ENCODE measurements at regions not wholly inside any gene's neighbourhood (a gene's known extent, or its start where the extent isn't known, plus 50 kb on each side); places are given as distances from the start of the nearest gene placed in this dataset.
"Not testable (repeated sequence)": the region's sequence is repeated elsewhere in the genome, so short reads cannot be mapped to it uniquely, and the experiment has no call there.

- no peak overlapping the region for H3K4me3 ChIP-seq (ENCODE audit: low read length)
- H3K9ac ChIP-seq (ENCODE audit: low read depth, low read length), result no peak overlapping the region
Measured at GRCh38 chr10:70981171-70981836, 92.9 kb upstream of the PCBD1 start.

GRCh38 chr10:70981936-70982335 is 93.6 kb upstream of the PCBD1 start:
- H3K9ac ChIP-seq (ENCODE audit: low read depth, low read length), result no peak overlapping the region
- no peaks in the 10 kb centered on the region for H3K9me3 ChIP-seq (ENCODE audit: insufficient read depth, low read depth, low read length)
- H3K27ac ChIP-seq (ENCODE audit: low read length), result no peak overlapping the region
- no peaks in the 10 kb centered on the region for H3K36me3 ChIP-seq (ENCODE audit: insufficient read depth, low read depth, low read length)
- no peaks in the 10 kb centered on the region for H3K27me3 ChIP-seq (ENCODE audit: insufficient read depth, low read length)
- no peak overlapping the region for H3K4me3 ChIP-seq (ENCODE audit: low read length)
- no peaks in the 10 kb centered on the region for H3K4me1 ChIP-seq (ENCODE audit: insufficient read depth, low read length)

More at GRCh38 chr10:70981171-70981836, 92.9 kb upstream of the PCBD1 start:
- H3K36me3 ChIP-seq (ENCODE audit: insufficient read depth, low read depth, low read length), result no peaks in the 10 kb centered on the region
- no peak overlapping the region for H3K27ac ChIP-seq (ENCODE audit: low read length)
- no peaks in the 10 kb centered on the region for H3K4me1 ChIP-seq (ENCODE audit: insufficient read depth, low read length)
- H3K9me3 ChIP-seq (ENCODE audit: insufficient read depth, low read depth, low read length), result no peaks in the 10 kb centered on the region
- H3K27me3 ChIP-seq (ENCODE audit: insufficient read depth, low read length), result no peaks in the 10 kb centered on the region

GRCh38 chr10:70982443-70982842 is 94.1 kb upstream of the PCBD1 start:
- Histone ChIP-seq H3K4me1 (ENCODE audit: insufficient read depth, low read length) (no peaks in the 10 kb centered on the region), H3K27me3 (ENCODE audit: insufficient read depth, low read length) (no peaks in the 10 kb centered on the region), H3K36me3 (ENCODE audit: insufficient read depth, low read depth, low read length) (no peaks in the 10 kb centered on the region), H3K9ac (ENCODE audit: low read depth, low read length) (no peak overlapping the region), H3K27ac (ENCODE audit: low read length) (no peak overlapping the region), H3K4me3 (ENCODE audit: low read length) (no peak overlapping the region), H3K9me3 (ENCODE audit: insufficient read depth, low read depth, low read length) (no peaks in the 10 kb centered on the region)

GRCh38 chr10:70984986-70985722 is 96.8 kb upstream of the PCBD1 start:
- Histone ChIP-seq H3K27ac (ENCODE audit: low read length) (no peak overlapping the region), H3K27me3 (ENCODE audit: insufficient read depth, low read length) (no peaks in the 10 kb centered on the region), H3K36me3 (ENCODE audit: insufficient read depth, low read depth, low read length) (no peaks in the 10 kb centered on the region), H3K9me3 (ENCODE audit: insufficient read depth, low read depth, low read length) (no peaks in the 10 kb centered on the region), H3K9ac (ENCODE audit: low read depth, low read length) (no peak overlapping the region), H3K4me1 (ENCODE audit: insufficient read depth, low read length) (no peaks in the 10 kb centered on the region), H3K4me3 (ENCODE audit: low read length) (no peak overlapping the region)

GRCh38 chr10:70985824-70986622 is 97.7 kb upstream of the PCBD1 start:
- H3K36me3 ChIP-seq (ENCODE audit: insufficient read depth, low read depth, low read length), result no peaks in the 10 kb centered on the region
- no peak overlapping the region for H3K27ac ChIP-seq (ENCODE audit: low read length)
- no peak overlapping the region for H3K9ac ChIP-seq (ENCODE audit: low read depth, low read length)
- no peak overlapping the region for H3K4me3 ChIP-seq (ENCODE audit: low read length)
- H3K27me3 ChIP-seq (ENCODE audit: insufficient read depth, low read length), result no peaks in the 10 kb centered on the region
- H3K9me3 ChIP-seq (ENCODE audit: insufficient read depth, low read depth, low read length), result no peaks in the 10 kb centered on the region
- H3K4me1 ChIP-seq (ENCODE audit: insufficient read depth, low read length), result no peaks in the 10 kb centered on the region

- no peak overlapping the region for H3K9ac ChIP-seq (ENCODE audit: low read depth, low read length)
- H3K9me3 ChIP-seq (ENCODE audit: insufficient read depth, low read depth, low read length), result no peaks in the 10 kb centered on the region
- no peak overlapping the region for H3K27ac ChIP-seq (ENCODE audit: low read length)
- no peaks in the 10 kb centered on the region for H3K36me3 ChIP-seq (ENCODE audit: insufficient read depth, low read depth, low read length)
- no peak overlapping the region for H3K4me3 ChIP-seq (ENCODE audit: low read length)
- no peaks in the 10 kb centered on the region for H3K4me1 ChIP-seq (ENCODE audit: insufficient read depth, low read length)
- no peaks in the 10 kb centered on the region for H3K27me3 ChIP-seq (ENCODE audit: insufficient read depth, low read length)
Measured at GRCh38 chr10:70986623-70986950, 98.2 kb upstream of the PCBD1 start.

GRCh38 chr10:70987396-70988130 is 99.2 kb upstream of the PCBD1 start:
- no peak overlapping the region for H3K27ac ChIP-seq (ENCODE audit: low read length)
- no peak overlapping the region for H3K4me3 ChIP-seq (ENCODE audit: low read length)
- no peaks in the 10 kb centered on the region for H3K27me3 ChIP-seq (ENCODE audit: insufficient read depth, low read length)
- no peaks in the 10 kb centered on the region for H3K9me3 ChIP-seq (ENCODE audit: insufficient read depth, low read depth, low read length)
- no peak overlapping the region for H3K9ac ChIP-seq (ENCODE audit: low read depth, low read length)
- no peaks in the 10 kb centered on the region for H3K36me3 ChIP-seq (ENCODE audit: insufficient read depth, low read depth, low read length)
- no peaks in the 10 kb centered on the region for H3K4me1 ChIP-seq (ENCODE audit: insufficient read depth, low read length)

GRCh38 chr10:70990156-70990555 is 101.8 kb upstream of the PCBD1 start:
- H3K9me3 ChIP-seq (ENCODE audit: insufficient read depth, low read depth, low read length); H3K9ac ChIP-seq (ENCODE audit: low read depth, low read length); H3K27me3 ChIP-seq (ENCODE audit: insufficient read depth, low read length); H3K27ac ChIP-seq (ENCODE audit: low read length); H3K4me3 ChIP-seq (ENCODE audit: low read length); H3K36me3 ChIP-seq (ENCODE audit: insufficient read depth, low read depth, low read length); H3K4me1 ChIP-seq (ENCODE audit: insufficient read depth, low read length): not testable (repeated sequence)

- Histone ChIP-seq H3K36me3 (ENCODE audit: insufficient read depth, low read depth, low read length) (no peaks in the 10 kb centered on the region), H3K9me3 (ENCODE audit: insufficient read depth, low read depth, low read length) (no peaks in the 10 kb centered on the region), H3K27me3 (ENCODE audit: insufficient read depth, low read length) (no peaks in the 10 kb centered on the region), H3K4me3 (ENCODE audit: low read length) (no peak overlapping the region), H3K9ac (ENCODE audit: low read depth, low read length) (no peak overlapping the region), H3K27ac (ENCODE audit: low read length) (no peak overlapping the region), H3K4me1 (ENCODE audit: insufficient read depth, low read length) (no peaks in the 10 kb centered on the region)
Measured at GRCh38 chr10:70990681-70991080, 102.3 kb upstream of the PCBD1 start.

- Histone ChIP-seq H3K4me1 (ENCODE audit: insufficient read depth, low read length) (no peaks in the 10 kb centered on the region), H3K36me3 (ENCODE audit: insufficient read depth, low read depth, low read length) (no peaks in the 10 kb centered on the region), H3K4me3 (ENCODE audit: low read length) (no peak overlapping the region), H3K9ac (ENCODE audit: low read depth, low read length) (no peak overlapping the region), H3K27ac (ENCODE audit: low read length) (no peak overlapping the region), H3K27me3 (ENCODE audit: insufficient read depth, low read length) (no peaks in the 10 kb centered on the region), H3K9me3 (ENCODE audit: insufficient read depth, low read depth, low read length) (no peaks in the 10 kb centered on the region)
Measured at GRCh38 chr10:70991140-70992124, 103.1 kb upstream of the PCBD1 start.

- no peak overlapping the region for H3K27ac ChIP-seq (ENCODE audit: low read length)
- no peaks in the 10 kb centered on the region for H3K36me3 ChIP-seq (ENCODE audit: insufficient read depth, low read depth, low read length)
- no peak overlapping the region for H3K9ac ChIP-seq (ENCODE audit: low read depth, low read length)
- no peaks in the 10 kb centered on the region for H3K27me3 ChIP-seq (ENCODE audit: insufficient read depth, low read length)
- H3K9me3 ChIP-seq (ENCODE audit: insufficient read depth, low read depth, low read length), result no peaks in the 10 kb centered on the region
- H3K4me3 ChIP-seq (ENCODE audit: low read length), result no peak overlapping the region
- H3K4me1 ChIP-seq (ENCODE audit: insufficient read depth, low read length), result no peaks in the 10 kb centered on the region
Measured at GRCh38 chr10:70992436-70992835, 104.1 kb upstream of the PCBD1 start.

Measured in iPS-20b (cell line).